GM18519 (cell line): ENCODE measurements at regions not wholly inside any gene's neighbourhood (a gene's known extent, or its start where the extent isn't known, plus 50 kb on each side); places are given as distances from the start of the nearest gene placed in this dataset.
A peak's percentile ranks its signal among the peaks of the same experiment; 100 is the strongest.

Source experiments
- ATAC-seq: cut with Tn5 transposase; IDR thresholded peaks from one replicate; pipeline ENCODE4 v1.9.1; 2021; ENCODE audit warnings: mild to moderate bottlenecking, moderate library complexity; ENCODE audit not compliant: unreplicated experiment, low FRiP score

GRCh38 chr4:175946472-175947116 is 119.0 kb upstream of the WDR17 start:
- ATAC-seq: no peak

GRCh38 chr4:175947117-175947722 is 118.4 kb upstream of the WDR17 start:
- peak; percentile 54 for ATAC-seq

- no peak for ATAC-seq
These were observed 113.8 kb upstream of the WDR17 start for GRCh38 chr4:175951794-175952193.

- no peak for ATAC-seq
These were observed 112.5 kb upstream of the WDR17 start for GRCh38 chr4:175953116-175953515.

- peak; percentile 91 for ATAC-seq
These were observed 111.6 kb upstream of the WDR17 start for GRCh38 chr4:175953960-175954521.

GRCh38 chr4:175954685-175955084 is 111.0 kb upstream of the WDR17 start:
- ATAC-seq: no peak

GRCh38 chr4:175961604-175962003 is 104.0 kb upstream of the WDR17 start:
- peak; percentile 93 for ATAC-seq

- no peak for ATAC-seq
These were observed 95.6 kb upstream of the WDR17 start for GRCh38 chr4:175970072-175970471.

- ATAC-seq: no peak
These were observed 94.9 kb upstream of the WDR17 start for GRCh38 chr4:175970724-175971123.

- ATAC-seq: no peak
These were observed 94.1 kb upstream of the WDR17 start for GRCh38 chr4:175971388-175972179.

GRCh38 chr4:175973027-175973923 is 92.4 kb upstream of the WDR17 start:
- ATAC-seq: no peak

- ATAC-seq: no peak
These were observed 82.0 kb upstream of the WDR17 start for GRCh38 chr4:175983636-175984035.

GRCh38 chr4:175986668-175987067 is 79.0 kb upstream of the WDR17 start:
- ATAC-seq: no peak

- no peak for ATAC-seq
These were observed 77.1 kb upstream of the WDR17 start for GRCh38 chr4:175988511-175988910.

GRCh38 chr4:175996206-175996605 is 69.4 kb upstream of the WDR17 start:
- ATAC-seq: no peak

- ATAC-seq: no peak
These were observed 68.3 kb upstream of the WDR17 start for GRCh38 chr4:175997291-175997690.

- ATAC-seq: no peak
These were observed 66.9 kb upstream of the WDR17 start for GRCh38 chr4:175998782-175999181.

- no peak for ATAC-seq
These were observed 65.7 kb upstream of the WDR17 start for GRCh38 chr4:175999944-176000343.

GRCh38 chr4:176001151-176002006 is 64.3 kb upstream of the WDR17 start:
- ATAC-seq: no peak
